ENCODE measurements at regions not wholly inside any gene's neighbourhood (a gene's known extent, or its start where the extent isn't known, plus 50 kb on each side); places are given as distances from the start of the nearest gene placed in this dataset.
"Not testable (repeated sequence)": the region's sequence is repeated elsewhere in the genome, so short reads cannot be mapped to it uniquely, and the experiment has no call there.

DNA sequence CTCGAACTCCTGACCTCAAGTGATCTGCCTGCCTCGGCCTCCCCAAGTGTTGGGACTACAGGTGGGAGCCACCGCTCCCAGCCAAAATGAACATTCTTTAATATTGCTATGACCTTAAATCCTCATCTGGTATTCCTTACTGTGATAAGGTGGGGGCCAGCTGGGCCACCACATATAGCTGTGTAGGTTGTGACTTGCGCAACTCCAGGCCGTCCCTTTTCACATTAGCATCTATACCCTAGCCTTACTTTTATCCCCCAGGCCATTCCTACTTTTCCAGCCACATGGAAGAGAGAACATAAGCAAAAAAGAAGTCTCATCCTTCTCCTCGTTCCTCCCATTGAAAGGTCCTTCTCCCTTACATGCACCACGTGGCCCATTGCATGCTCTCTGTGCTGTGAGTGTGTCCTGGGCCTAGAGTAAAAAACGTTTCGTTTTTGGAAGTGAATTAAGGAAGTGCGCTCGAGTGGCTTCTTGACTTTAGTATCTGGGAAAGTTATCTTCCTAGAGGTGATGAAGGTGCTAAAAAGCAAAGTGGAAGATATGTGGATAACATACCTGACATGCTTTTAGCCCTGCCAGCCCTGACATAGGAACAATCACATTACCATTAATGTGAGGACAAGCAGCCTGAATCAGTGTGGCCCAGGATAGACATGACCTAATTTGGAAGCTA lies 56.8 kb upstream of the KIF13A start:
- Histone ChIP-seq H3K9me3 (no peaks in the 10 kb centered on the region), H3K27ac (no peak overlapping the region), H3K36me3 (no peaks in the 10 kb centered on the region), H3K4me1 (peaks cover 0 to 22% (median 0%) of the 10 kb centered on the region in 4 donors), H3K4me3 (no peak overlapping the region), H3K27me3 (no peaks in the 10 kb centered on the region)
- DNase-seq: no peak
- TF ChIP-seq POLR2A (IDR thresholded peaks at IDR 0.05): no peak
- TF ChIP-seq CTCF (IDR thresholded peaks at IDR 0.05): no peak

DNA sequence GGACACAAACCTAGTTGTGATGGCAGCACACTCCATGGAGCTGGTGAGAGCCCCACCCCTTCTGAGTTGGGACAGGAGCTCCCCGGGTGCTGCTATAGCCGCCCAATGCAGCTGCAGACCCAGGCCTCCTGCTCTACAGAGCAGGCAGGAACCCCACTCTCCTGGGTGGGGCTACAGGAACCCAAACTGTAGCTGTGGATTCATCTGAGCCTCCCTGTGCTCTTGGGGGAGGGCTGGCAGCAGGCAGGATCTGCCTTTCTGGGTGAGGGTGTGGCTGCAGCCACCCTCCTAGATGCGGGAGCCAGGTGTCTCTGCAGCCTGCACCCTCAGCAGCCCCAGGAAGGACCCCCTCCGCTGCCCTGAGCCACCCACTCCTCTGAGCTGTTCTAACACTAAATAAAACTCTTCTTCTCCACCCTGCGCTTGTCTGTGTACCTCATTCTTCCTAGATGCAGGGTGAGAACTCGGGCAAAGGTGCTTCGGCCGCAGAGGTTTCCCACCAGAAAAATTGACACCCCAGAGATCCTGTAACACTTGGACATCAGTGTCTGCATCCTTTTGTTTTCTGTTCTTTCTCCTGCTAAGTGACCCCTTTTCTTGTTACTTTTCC lies 55.2 kb upstream of the KIF13A start:
- H3K36me3 ChIP-seq: no peaks in the 10 kb centered on the region
- TF ChIP-seq POLR2A (IDR thresholded peaks at IDR 0.05) (no peak), CTCF (IDR thresholded peaks at IDR 0.05) (no peak)
- H3K4me3 ChIP-seq: no peak overlapping the region
- DNase-seq: no peak
- H3K27ac ChIP-seq: peak overlapping the region in 1 of 4 donors; percentile 31
- H3K27me3 ChIP-seq: no peaks in the 10 kb centered on the region
- no peaks in the 10 kb centered on the region for H3K9me3 ChIP-seq
- H3K4me1 ChIP-seq: peaks cover 0 to 14% (median 0%) of the 10 kb centered on the region in 4 donors

DNA sequence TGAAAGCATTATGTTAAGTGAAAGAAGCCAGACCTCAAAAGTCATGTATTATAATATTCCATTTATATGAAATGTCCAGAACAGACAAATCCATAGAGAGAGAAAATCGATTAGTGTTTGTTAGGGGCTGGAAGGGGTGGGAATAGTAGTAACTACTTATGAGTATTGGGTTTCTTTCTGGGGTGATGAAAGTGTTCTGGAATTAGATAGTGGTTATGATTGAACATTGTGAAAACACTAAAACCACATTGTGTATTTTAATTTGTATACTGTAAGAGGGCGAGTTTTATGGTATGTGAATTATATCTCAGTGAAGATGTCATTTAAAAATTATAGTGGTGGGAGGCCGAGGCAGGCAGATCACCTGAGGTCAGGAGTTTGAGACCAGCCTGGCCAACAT lies 52.0 kb upstream of the KIF13A start:
- TF ChIP-seq POLR2A (IDR thresholded peaks at IDR 0.05): no peak
- TF ChIP-seq CTCF (IDR thresholded peaks at IDR 0.05): no peak
- DNase-seq: no peak
- H3K4me1 ChIP-seq: peaks cover 0 to 9% (median 0%) of the 10 kb centered on the region in 4 donors
- no peaks in the 10 kb centered on the region for H3K36me3 ChIP-seq
- no peaks in the 10 kb centered on the region for H3K27me3 ChIP-seq
- H3K27ac ChIP-seq: no peak overlapping the region
- H3K4me3 ChIP-seq: no peak overlapping the region
- H3K9me3 ChIP-seq: no peaks in the 10 kb centered on the region

DNA sequence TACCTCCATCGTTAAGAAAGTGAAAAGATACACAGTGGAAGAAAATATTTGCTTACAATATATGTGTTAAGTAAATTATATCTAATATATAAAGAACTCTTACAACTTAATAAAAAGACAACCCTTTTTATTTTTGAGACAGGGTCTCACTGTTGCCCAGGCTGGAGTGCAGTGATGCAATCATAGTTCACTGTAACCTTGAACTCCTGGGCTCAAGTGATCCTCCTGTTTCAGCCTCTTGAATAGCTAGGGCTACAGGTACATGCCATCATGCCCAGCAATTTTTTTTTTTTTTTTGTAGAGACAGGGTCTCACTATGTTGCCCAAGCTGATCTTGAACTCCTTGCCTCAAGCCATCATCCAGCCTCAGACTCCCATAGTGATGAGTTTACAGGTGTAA lies 50.8 kb upstream of the KIF13A start:
- H3K27me3 ChIP-seq, H3K4me3 ChIP-seq, H3K36me3 ChIP-seq, DNase-seq, H3K27ac ChIP-seq, H3K9me3 ChIP-seq, H3K4me1 ChIP-seq: not testable (repeated sequence)

All from Peyer's patch (tissue), 4 donors.